KOPT-K1 (cell line): ENCODE measurements at regions not wholly inside any gene's neighbourhood (a gene's known extent, or its start where the extent isn't known, plus 50 kb on each side); places are given as distances from the start of the nearest gene placed in this dataset.

Source experiments
- H3K27ac ChIP-seq: fragments of 200-600 bp; sonication (generic); 2 replicates; pipeline ENCODE4 v1.5.1; 2016; ENCODE audit warnings: antibody characterized with exemption, mild to moderate bottlenecking, low read depth, low read length; ENCODE audit not compliant: poor library complexity, severe bottlenecking
- H3K36me3 ChIP-seq: fragments of 200-600 bp; sonication (generic); 2 replicates; pipeline ENCODE4 v1.5.1; 2017; ENCODE audit warnings: antibody characterized with exemption, mild to moderate bottlenecking, low read length, moderate library complexity; ENCODE audit not compliant: insufficient read depth
- H3K9me3 ChIP-seq: fragments of 200-600 bp; sonication (generic); 2 replicates; pipeline ENCODE4 v1.5.1; 2017; ENCODE audit warnings: antibody characterized with exemption, low read length, mild to moderate bottlenecking; ENCODE audit not compliant: insufficient read depth, poor library complexity, severe bottlenecking

DNA sequence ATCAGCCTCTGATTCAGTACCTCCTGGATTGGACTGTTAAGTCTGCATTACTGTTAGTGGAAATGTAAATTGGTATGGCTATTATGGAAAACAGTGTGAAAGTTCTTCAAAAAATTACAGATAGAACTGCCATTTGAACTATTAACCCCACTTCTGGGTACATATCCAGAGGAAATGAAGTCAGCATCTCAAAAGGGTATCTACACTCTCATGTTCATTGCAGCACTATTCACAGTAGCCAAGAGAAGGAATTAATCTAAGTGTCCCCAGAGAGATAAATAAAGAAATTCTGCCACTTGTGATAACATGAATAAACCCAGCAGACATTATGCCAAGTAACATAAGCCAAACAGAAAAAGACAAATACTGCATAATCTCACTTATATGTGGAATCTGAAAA is 676.0 kb downstream of the PLA2G4A start:
- no peaks in the 10 kb centered on the region for H3K36me3 ChIP-seq
- H3K27ac ChIP-seq = no peak overlapping the region
- H3K9me3 ChIP-seq = no peaks in the 10 kb centered on the region

DNA sequence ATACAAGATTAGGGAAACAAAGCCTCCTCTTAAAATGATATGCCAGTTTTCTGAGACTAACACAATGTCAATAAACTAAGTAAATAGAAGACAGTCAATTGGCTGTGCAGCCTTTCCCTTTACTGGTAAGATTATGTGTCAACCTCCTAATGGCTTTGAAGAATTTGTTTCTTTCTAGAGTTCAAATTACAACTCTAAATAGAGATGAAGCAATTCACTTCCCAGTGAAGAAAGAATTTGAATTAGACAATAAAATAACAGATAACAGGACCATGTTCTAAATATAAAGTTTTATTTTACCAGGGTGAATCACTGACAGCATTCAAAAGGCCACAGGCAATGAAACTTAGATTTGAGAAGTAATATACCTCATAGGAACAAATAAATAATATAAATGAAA is 680.3 kb downstream of the PLA2G4A start:
- no peaks in the 10 kb centered on the region for H3K36me3 ChIP-seq
- no peak overlapping the region for H3K27ac ChIP-seq
- no peaks in the 10 kb centered on the region for H3K9me3 ChIP-seq

DNA sequence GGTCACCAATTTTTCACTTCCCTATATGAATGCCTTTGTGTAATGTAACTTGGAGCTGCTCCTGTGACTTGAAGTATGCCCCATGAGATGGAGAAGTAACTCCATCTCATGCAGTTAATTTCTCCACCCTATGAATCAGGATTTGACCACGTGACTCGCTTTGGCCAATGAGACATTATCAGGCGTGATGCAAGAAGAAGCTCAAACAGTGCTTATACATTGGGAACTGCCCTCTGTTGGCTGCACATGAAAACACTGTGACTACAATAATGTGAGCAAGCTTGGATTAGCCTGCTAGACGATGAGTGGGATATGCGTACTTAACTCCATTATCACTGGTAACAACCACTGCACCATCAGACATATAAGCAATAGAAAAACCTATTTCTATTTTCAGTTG is 684.4 kb downstream of the PLA2G4A start:
- Histone ChIP-seq H3K27ac (no peak overlapping the region), H3K36me3 (no peaks in the 10 kb centered on the region), H3K9me3 (no peaks in the 10 kb centered on the region)

DNA sequence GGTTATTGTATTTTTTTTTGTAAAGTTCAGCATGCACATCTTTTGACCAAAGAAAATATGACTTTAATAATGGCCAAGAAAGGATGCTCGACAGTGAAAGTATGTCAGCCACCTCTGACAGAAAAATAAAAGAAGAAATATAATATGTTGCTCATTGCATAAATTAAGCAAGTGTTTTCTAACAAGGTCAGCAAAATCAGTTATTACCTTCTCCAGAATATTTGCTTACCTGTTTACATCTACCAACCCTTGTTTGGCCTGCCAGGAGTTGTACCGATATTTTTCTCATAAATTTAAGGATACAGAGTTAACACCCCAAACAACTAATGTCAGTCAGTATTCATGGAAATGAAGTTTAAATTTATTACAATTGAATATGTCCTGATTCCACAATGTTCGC is 685.4 kb downstream of the PLA2G4A start:
- H3K9me3 ChIP-seq = no peaks in the 10 kb centered on the region
- H3K36me3 ChIP-seq = no peaks in the 10 kb centered on the region
- H3K27ac ChIP-seq = no peak overlapping the region

DNA sequence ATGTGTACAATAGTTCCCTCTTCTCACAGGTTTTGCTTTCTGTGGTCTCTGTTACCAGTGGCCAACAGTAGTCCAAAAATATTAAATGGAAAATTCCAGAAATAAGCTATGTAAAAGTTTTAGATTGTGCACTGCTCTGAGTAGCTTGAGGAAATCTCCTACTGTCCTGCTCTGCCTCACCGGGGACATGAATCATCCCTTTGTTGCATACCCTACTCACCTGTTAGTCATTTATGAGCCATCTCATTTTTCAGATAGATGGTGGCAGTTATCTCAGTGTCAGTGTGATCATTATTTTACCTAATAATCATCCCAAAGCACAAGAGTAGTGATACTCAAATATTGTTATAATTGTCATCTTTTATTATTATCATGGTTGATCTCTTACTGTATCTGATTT is 688.1 kb downstream of the PLA2G4A start:
- no peaks in the 10 kb centered on the region for H3K36me3 ChIP-seq
- no peaks in the 10 kb centered on the region for H3K9me3 ChIP-seq
- H3K27ac ChIP-seq = no peak overlapping the region

DNA sequence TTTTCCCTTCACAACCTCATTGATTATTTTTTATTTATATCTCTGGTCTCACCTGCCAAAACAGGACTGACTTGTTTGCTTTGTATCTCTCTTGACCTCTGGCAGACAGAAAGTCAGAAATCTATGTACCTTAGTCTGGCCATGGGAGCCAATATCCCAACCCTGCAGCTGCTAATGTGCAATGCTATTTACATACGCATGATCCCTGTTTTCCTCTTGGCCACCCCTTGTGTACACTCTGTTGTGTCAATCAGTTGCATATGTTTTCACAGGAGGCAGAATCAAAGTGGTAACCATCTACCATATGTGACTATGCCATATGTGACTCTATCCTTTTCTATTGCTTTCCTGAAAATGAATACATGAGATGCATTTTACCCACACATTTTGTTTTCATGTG is 688.8 kb downstream of the PLA2G4A start:
- Histone ChIP-seq H3K27ac (no peak overlapping the region), H3K9me3 (no peaks in the 10 kb centered on the region), H3K36me3 (no peaks in the 10 kb centered on the region)

DNA sequence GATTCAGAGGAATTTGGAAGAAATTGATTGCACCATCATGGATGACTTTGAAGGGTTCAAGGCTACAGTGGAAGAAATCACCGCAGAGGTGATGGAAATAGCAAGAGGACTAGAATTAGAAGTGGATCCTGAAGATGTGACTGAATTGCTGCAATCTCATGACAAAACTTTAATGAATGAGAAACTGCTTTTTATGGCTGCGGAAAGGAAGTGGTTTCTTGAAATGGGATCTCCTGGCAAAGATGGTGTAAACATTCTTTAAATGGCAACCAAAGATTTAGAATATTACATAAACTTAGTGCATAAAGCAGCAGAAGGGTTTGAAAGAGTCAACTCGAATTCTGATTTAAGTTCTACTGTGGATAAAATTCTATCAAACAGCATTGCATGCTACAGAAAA is 698.6 kb downstream of the PLA2G4A start:
- H3K27ac ChIP-seq = no peak overlapping the region
- H3K36me3 ChIP-seq = no peaks in the 10 kb centered on the region
- H3K9me3 ChIP-seq = no peaks in the 10 kb centered on the region

DNA sequence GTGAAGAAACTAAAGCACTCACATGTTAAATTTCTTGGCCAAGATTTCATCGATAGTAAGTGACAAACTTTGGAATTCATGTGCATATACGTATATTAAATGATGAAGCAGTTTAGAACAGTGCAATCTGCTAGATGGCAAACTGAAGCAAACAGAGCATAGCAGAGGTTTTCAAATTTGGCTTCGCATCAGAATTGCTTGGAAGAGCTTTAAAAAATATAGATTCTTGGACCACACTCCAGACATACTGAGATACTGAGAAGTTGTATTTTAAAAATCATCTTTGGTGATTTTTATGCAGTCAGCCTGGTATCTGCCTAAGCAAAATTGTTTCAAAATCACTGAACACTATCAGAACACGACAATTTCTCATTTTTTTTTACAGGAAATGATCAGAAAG is 709.2 kb downstream of the PLA2G4A start:
- Histone ChIP-seq H3K9me3 (no peaks in the 10 kb centered on the region), H3K27ac (no peak overlapping the region), H3K36me3 (no peaks in the 10 kb centered on the region)

DNA sequence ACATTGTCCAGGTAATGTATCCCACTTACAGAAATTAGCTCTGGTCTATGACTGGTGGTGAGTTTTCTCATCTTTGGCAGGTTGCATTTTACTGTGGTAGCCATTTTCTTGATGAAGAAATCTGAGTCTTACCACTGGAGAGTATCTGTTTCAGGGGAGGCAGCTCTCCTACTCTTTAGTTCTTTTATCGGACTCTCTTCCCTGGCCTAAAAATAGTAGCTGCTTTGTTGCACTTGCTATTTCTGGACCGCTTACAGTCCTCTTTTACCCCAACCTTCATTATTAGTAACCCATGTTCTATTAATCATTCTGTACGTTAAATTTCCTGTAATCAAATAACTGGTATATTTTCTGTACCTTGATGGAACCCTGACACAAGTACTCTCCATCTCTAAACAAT is 720.8 kb downstream of the PLA2G4A start:
- Histone ChIP-seq H3K9me3 (no peaks in the 10 kb centered on the region), H3K36me3 (no peaks in the 10 kb centered on the region), H3K27ac (no peak overlapping the region)

DNA sequence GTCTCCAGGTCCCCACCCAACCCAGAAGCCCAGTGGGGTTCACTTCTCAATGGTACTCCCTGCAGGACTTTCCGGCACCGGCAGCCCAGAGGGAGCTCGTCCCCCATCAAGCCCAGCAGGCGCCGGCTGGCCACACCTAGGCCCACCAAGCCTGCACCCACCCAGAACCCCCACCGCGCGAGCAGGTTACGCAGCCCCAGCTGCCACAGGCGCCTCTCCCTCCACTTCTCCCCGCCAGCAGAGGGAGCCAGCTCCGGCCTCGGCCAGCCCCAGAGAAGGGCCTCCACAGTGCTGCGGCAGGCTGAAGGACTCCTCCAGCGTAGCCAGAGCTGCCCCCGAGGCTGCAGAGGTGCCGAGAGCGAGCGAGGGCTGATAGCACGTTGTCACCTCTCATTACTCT is 722.3 kb downstream of the PLA2G4A start:
- Histone ChIP-seq H3K9me3 (no peaks in the 10 kb centered on the region), H3K27ac (no peak overlapping the region), H3K36me3 (no peaks in the 10 kb centered on the region)

DNA sequence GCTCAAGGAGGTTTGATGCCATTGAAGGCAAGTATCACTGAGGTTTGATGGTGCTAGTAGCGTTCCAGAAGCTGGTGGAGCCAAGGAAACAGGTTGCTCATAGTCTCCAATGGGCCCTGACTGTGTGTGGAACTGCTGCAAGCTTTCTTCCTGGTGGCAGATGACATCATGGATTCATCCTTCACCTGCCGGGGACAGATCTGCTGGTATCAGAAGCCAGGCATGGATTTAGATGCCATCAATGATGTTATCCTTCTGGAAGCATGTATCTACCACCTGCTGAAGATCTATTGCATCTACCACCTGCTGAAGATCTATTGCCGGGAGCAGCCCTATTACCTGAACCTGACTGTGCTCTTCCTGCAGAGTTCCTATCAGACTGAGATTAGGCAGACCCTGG is 734.4 kb downstream of the PLA2G4A start:
- no peak overlapping the region for H3K27ac ChIP-seq
- H3K36me3 ChIP-seq = no peaks in the 10 kb centered on the region
- H3K9me3 ChIP-seq = no peaks in the 10 kb centered on the region

DNA sequence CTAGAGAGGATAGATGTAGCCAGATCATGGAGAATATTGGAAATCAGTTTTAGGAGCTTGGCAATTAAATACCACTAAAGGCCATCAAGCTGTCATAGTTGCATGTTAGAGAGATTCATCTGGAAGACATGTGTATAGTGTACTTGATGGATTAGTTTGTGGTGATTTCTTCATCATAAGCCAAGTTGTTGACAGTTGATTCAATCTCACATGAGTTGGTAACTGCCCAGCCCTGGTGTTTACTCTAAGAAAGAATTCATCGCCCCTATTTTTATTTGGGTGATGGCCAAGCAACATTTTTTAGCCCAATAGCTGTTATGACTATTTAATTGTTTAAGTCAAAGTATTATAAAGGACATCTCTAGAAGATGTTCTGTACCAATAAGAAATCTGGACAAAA is 737.6 kb downstream of the PLA2G4A start:
- Histone ChIP-seq H3K9me3 (no peaks in the 10 kb centered on the region), H3K36me3 (no peaks in the 10 kb centered on the region), H3K27ac (no peak overlapping the region)

DNA sequence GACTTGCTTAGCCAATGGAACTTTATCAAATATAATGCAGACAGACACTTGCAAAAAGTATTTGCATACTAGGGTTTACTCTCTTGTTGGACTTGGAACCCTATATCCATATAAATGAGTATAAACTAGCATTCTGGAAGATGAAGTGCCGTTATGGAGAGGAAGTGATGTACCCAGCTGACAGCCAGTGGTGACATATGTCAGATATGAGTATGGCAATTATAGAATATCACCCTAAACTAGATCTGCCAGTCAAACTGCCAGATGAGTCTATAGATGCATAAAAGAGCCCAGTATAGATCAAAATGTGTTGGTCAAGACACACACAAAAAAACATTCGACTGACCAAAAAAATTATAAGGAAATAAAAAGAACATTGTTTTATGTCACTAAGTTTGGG is 739.3 kb downstream of the PLA2G4A start:
- Histone ChIP-seq H3K27ac (no peak overlapping the region), H3K36me3 (no peaks in the 10 kb centered on the region), H3K9me3 (no peaks in the 10 kb centered on the region)

DNA sequence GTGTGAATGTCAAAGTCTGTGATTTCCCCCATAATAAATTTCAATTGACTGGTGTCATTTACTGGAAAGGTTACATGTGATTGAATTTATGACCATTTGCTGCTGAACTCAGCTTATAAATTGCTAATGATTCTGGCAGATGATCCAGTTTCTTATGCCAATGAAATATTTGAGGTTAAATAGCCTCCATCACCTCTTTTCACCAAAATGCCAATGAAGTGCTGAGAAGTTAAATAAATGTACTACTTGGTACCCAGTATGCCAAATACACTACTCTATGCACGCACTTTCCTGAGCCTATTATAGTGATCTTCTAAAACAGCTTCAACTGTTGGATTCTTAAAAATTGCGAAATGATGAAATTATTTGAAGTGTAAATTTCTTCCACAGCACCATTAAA is 741.4 kb downstream of the PLA2G4A start:
- Histone ChIP-seq H3K27ac (no peak overlapping the region), H3K9me3 (no peaks in the 10 kb centered on the region), H3K36me3 (no peaks in the 10 kb centered on the region)

DNA sequence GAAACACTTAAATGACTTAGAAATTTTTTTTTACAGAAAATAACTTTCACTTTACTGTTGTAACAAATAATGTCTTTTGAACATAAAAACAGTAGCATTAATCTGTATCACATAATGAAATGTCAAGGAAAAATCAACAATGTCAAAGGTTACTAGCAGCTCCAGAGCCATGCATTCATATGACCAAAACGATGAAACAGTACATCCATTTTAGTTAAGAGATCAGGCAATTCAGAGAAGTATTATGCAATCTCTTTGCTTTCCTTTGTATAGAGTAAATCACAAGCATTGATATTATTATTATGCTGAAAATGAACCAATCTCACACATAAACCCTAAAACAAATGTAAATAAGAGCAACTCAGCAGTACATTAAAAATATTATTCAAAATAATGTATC is 748.9 kb downstream of the PLA2G4A start:
- H3K27ac ChIP-seq = no peak overlapping the region
- no peaks in the 10 kb centered on the region for H3K36me3 ChIP-seq
- H3K9me3 ChIP-seq = no peaks in the 10 kb centered on the region

DNA sequence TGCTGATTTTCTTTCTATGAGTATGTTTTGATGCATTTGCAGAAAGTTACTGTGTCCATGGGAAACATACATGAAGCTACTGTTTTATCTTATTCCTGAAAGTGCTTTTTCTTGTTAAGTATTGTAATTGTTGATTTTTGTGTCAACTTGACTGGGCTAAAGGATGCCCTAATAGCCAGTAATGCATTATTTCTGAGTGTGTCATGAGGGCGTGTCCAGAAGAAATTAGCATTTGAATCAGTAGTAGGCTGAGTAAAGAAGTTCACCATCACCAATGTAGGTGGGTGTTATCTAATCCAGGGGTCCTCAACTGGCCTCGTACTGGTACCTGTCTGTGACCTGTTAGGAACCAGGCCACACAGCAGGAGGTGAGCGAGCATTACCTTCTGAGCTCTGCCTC is 760.2 kb downstream of the PLA2G4A start:
- Histone ChIP-seq H3K36me3 (no peaks in the 10 kb centered on the region), H3K27ac (no peak overlapping the region), H3K9me3 (no peaks in the 10 kb centered on the region)

DNA sequence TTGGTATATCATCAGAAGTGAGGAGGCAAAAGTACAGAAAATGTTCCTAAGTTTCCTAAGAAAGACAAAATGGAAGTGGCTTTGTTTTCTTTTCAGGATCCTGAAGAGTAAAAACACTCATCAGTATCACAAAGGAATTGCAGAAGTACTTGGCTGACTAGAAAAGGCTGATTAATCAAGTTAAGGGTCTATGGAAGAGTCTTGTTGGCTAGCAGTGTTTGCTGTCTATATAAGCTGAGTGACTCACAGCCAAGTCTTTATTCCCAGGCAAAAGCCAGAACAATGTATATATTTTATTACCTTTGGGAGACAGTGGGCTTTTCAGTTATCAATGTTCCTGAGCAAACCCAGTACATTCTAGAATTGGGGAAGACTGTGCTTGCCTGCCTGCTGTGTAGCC is 777.0 kb downstream of the PLA2G4A start:
- no peaks in the 10 kb centered on the region for H3K9me3 ChIP-seq
- H3K27ac ChIP-seq = no peak overlapping the region
- no peaks in the 10 kb centered on the region for H3K36me3 ChIP-seq
